ENCODE measurements at regions not wholly inside any gene's neighbourhood (a gene's known extent, or its start where the extent isn't known, plus 50 kb on each side); places are given as distances from the start of the nearest gene placed in this dataset.

DNA sequence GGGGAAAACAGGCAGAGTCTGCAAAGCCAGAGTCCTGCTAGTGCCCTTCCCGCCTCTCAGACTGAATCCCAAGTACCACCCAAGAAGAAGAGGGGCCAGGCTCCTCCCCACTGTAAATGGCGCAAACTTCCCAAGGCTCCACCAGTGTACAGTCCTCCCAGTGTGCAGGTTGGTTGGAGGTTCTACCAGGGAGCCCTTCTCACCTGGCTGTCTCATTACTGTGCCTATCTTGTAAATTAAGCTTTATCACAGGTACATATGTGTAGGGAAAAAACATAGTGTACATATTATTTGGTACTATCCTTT, 189.7 kb downstream of the FSCB start:
- Mint-ChIP-seq H3K9me3 (peaks cover 4 to 15% (median 8%) of the 10 kb centered on the region in 3 donors), H3K4me1 (no peaks in the 10 kb centered on the region), H3K27me3 (no peaks in the 10 kb centered on the region), H3K4me3 (no peak overlapping the region), H3K27ac (no peak overlapping the region), H3K36me3 (no peaks in the 10 kb centered on the region)
- Histone ChIP-seq H3K4me3 (ENCODE audit: control insufficient read depth in 1 of 2, extremely low read depth in 1 of 2, low read length in 1 of 2) (no peak overlapping the region), H3K27ac (ENCODE audit: low read length) (no peak overlapping the region), H3K9me3 (no peaks in the 10 kb centered on the region), H3K36me3 (ENCODE audit: control insufficient read depth in 2 of 2, extremely low read depth in 1 of 2, insufficient read depth in 1 of 2, low read length in 1 of 2) (no peaks in the 10 kb centered on the region), H3K4me1 (ENCODE audit: control insufficient read depth in 1 of 2, extremely low read depth in 1 of 2, insufficient read depth in 2 of 2, low read length in 2 of 2) (no peaks in the 10 kb centered on the region), H3K27me3 (replicated peaks in 1 of 2; ENCODE audit: control insufficient read depth in 2 of 2, extremely low read depth in 1 of 2, insufficient read depth in 2 of 2, low read length in 1 of 2) (no peaks in the 10 kb centered on the region)
- DNase-seq (no peak), ATAC-seq (replicated peaks in 1 of 4) (no peak)
- ChIA-PET POLR2A (no interaction called here), CTCF (no interaction called here)
- WGBS (ENCODE audit: insufficient coverage) = no CpG with 5 or more reads among the region's 2 CpGs

DNA sequence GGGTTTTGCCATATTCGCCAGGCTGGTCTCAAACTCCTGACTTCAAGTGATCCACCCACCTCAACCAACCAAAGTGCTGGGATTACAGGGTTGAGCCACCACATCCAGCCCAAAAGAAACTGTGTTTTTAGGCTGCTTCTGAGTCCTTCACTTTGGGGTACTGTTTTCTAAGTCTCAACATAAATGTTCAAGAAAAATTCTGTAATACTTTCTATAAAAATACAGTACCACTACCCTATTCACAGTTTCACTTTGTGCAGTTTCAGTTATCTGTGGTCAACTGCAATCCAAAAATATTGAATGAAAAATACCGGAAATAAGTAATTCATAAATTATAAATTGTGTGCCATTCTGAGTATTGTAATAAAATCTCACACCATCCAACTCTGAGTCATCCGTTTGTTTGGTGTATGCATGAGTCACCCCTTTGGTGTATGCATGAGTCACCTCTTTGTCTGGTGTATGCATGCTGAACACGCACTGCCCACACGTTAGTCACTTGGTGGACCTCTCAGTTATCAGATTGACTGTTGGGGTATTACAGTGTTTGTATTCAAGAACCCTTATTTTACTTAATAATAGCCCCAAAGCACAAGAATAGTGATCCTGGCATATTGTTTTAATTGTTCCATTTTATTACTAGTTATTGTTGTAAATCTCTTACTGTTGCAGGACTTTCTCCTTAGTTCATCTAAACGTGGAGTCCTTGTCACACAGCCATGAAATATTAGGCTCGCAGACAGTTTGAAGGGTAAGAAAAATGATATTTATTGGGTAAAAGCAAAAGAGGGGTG, 190.2 kb downstream of the FSCB start:
- Histone ChIP-seq H3K4me1 (ENCODE audit: control insufficient read depth in 1 of 2, extremely low read depth in 1 of 2, insufficient read depth in 2 of 2, low read length in 2 of 2) (no peaks in the 10 kb centered on the region), H3K9me3 (no peaks in the 10 kb centered on the region), H3K36me3 (ENCODE audit: control insufficient read depth in 2 of 2, extremely low read depth in 1 of 2, insufficient read depth in 1 of 2, low read length in 1 of 2) (no peaks in the 10 kb centered on the region), H3K27ac (ENCODE audit: low read length) (no peak overlapping the region), H3K27me3 (replicated peaks in 1 of 2; ENCODE audit: control insufficient read depth in 2 of 2, extremely low read depth in 1 of 2, insufficient read depth in 2 of 2, low read length in 1 of 2) (no peaks in the 10 kb centered on the region), H3K4me3 (ENCODE audit: control insufficient read depth in 1 of 2, extremely low read depth in 1 of 2, low read length in 1 of 2) (no peak overlapping the region)
- Mint-ChIP-seq H3K36me3 (no peaks in the 10 kb centered on the region), H3K4me3 (no peak overlapping the region), H3K9me3 (peaks cover 7 to 15% (median 8%) of the 10 kb centered on the region in 3 donors), H3K27ac (no peak overlapping the region), H3K27me3 (no peaks in the 10 kb centered on the region), H3K4me1 (no peaks in the 10 kb centered on the region)
- POLR2A ChIA-PET = no interaction called here
- CTCF ChIA-PET = no interaction called here
- DNase-seq = no peak
- 50% methylated on average over 1 of the region's 7 CpGs for WGBS (ENCODE audit: insufficient coverage)
- ATAC-seq (replicated peaks in 1 of 4) = no peak

DNA sequence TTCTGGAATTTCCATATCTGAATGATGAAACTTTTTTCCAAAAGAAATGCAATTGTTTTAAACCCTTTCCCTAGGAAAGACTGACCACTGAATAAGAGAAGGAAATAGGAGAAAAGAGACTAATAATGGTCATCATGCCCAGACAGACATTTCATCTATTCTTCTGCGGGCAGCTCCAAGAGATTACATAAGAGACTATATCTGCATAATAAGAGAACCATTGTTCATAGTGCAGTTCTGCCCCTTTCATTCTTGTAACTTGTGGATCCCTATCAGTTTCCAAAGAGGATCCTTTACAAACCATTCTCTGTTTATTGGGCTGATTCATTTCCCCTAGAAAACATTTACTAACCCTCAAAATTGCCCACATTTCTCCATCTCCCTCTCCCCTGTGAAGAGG, 197.8 kb downstream of the FSCB start:
- Mint-ChIP-seq H3K36me3 (no peaks in the 10 kb centered on the region), H3K4me3 (no peak overlapping the region), H3K4me1 (no peaks in the 10 kb centered on the region), H3K9me3 (peaks cover 2 to 13% (median 4%) of the 10 kb centered on the region in 3 donors), H3K27ac (no peak overlapping the region), H3K27me3 (no peaks in the 10 kb centered on the region)
- no peak for DNase-seq
- WGBS (ENCODE audit: insufficient coverage) = no CpG with 5 or more reads among the region's 1 CpG
- CTCF ChIA-PET = no interaction called here
- POLR2A ChIA-PET = interaction anchor here in 1 of 2 donors (0.6 kb wide), 1 partner anchor 852 kb away, joined by 3 read pairs; no protein-coding TSS in a partner anchor
- ATAC-seq (replicated peaks in 1 of 4) = no peak
- H3K36me3 ChIP-seq (ENCODE audit: control insufficient read depth in 2 of 2, extremely low read depth in 1 of 2, insufficient read depth in 1 of 2, low read length in 1 of 2) = no peaks in the 10 kb centered on the region
- no peaks in the 10 kb centered on the region for H3K27me3 ChIP-seq (replicated peaks in 1 of 2; ENCODE audit: control insufficient read depth in 2 of 2, extremely low read depth in 1 of 2, insufficient read depth in 2 of 2, low read length in 1 of 2)
- no peak overlapping the region for H3K27ac ChIP-seq (ENCODE audit: low read length)
- H3K9me3 ChIP-seq = no peaks in the 10 kb centered on the region
- H3K4me3 ChIP-seq (ENCODE audit: control insufficient read depth in 1 of 2, extremely low read depth in 1 of 2, low read length in 1 of 2) = no peak overlapping the region
- no peaks in the 10 kb centered on the region for H3K4me1 ChIP-seq (ENCODE audit: control insufficient read depth in 1 of 2, extremely low read depth in 1 of 2, insufficient read depth in 2 of 2, low read length in 2 of 2)

DNA sequence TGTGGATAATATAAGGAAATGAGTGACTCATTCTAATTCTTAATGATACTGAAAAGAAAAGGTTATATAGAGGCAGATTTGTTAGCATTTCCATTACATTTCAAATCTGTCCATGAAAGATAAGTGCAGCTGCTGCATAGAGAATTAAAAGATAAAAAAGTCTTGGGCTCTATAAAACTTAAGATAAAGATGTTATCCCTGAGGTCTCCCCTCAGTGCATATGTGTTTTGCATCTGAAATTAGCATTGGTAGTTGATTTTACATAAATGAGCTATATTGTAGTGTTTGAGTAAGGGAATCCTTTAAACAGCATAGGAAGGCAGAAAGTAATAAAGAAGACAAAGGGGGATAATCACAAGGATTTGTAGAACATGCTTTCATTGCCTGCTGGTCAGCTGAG, 206.2 kb downstream of the FSCB start:
- CTCF ChIA-PET = no interaction called here
- H3K4me3 Mint-ChIP-seq = no peak overlapping the region
- H3K4me1 Mint-ChIP-seq = no peaks in the 10 kb centered on the region
- no peak overlapping the region for H3K27ac Mint-ChIP-seq
- ATAC-seq (replicated peaks in 1 of 4) (no peak), DNase-seq (no peak)
- POLR2A ChIA-PET = no interaction called here
- no peak overlapping the region for H3K4me3 ChIP-seq (ENCODE audit: control insufficient read depth in 1 of 2, extremely low read depth in 1 of 2, low read length in 1 of 2)
- H3K4me1 ChIP-seq (ENCODE audit: control insufficient read depth in 1 of 2, extremely low read depth in 1 of 2, insufficient read depth in 2 of 2, low read length in 2 of 2) = no peaks in the 10 kb centered on the region
- no peaks in the 10 kb centered on the region for H3K36me3 ChIP-seq (ENCODE audit: control insufficient read depth in 2 of 2, extremely low read depth in 1 of 2, insufficient read depth in 1 of 2, low read length in 1 of 2)
- H3K27ac ChIP-seq (ENCODE audit: low read length) = no peak overlapping the region
- no peaks in the 10 kb centered on the region for H3K27me3 ChIP-seq (replicated peaks in 1 of 2; ENCODE audit: control insufficient read depth in 2 of 2, extremely low read depth in 1 of 2, insufficient read depth in 2 of 2, low read length in 1 of 2)
- H3K36me3 Mint-ChIP-seq = no peaks in the 10 kb centered on the region
- no peaks in the 10 kb centered on the region for H3K27me3 Mint-ChIP-seq
- no peaks in the 10 kb centered on the region for H3K9me3 ChIP-seq
- H3K9me3 Mint-ChIP-seq = peaks cover 12 to 18% (median 12%) of the 10 kb centered on the region in 3 donors

DNA sequence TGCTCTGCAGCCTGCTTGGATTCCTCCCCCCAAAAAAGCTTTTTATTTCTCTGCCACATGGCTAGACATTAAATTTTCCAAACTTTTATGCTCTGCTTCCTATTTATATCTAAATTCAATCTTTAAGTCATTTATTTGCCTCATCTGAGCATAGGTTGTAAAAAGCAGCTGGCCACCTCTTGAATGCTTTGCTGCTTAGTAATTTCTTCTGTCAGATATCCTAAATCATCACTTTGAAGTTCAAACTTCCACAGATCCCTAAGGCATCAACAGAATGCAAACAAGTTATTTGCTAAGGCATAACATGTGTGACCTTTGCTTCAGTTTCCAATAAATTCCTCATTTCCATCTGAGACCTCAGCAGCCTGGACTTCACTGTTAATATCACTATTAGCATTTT, 209.6 kb downstream of the FSCB start:
- H3K27ac ChIP-seq (ENCODE audit: low read length) = no peak overlapping the region
- DNase-seq (no peak), ATAC-seq (replicated peaks in 1 of 4) (no peak)
- no peaks in the 10 kb centered on the region for H3K36me3 ChIP-seq (ENCODE audit: control insufficient read depth in 2 of 2, extremely low read depth in 1 of 2, insufficient read depth in 1 of 2, low read length in 1 of 2)
- H3K4me3 ChIP-seq (ENCODE audit: control insufficient read depth in 1 of 2, extremely low read depth in 1 of 2, low read length in 1 of 2) = no peak overlapping the region
- no peaks in the 10 kb centered on the region for H3K36me3 Mint-ChIP-seq
- H3K27me3 Mint-ChIP-seq = no peaks in the 10 kb centered on the region
- no peaks in the 10 kb centered on the region for H3K4me1 Mint-ChIP-seq
- ChIA-PET CTCF (no interaction called here), POLR2A (no interaction called here)
- H3K4me3 Mint-ChIP-seq = no peak overlapping the region
- no peak overlapping the region for H3K27ac Mint-ChIP-seq
- H3K27me3 ChIP-seq (replicated peaks in 1 of 2; ENCODE audit: control insufficient read depth in 2 of 2, extremely low read depth in 1 of 2, insufficient read depth in 2 of 2, low read length in 1 of 2) = no peaks in the 10 kb centered on the region
- no peaks in the 10 kb centered on the region for H3K4me1 ChIP-seq (ENCODE audit: control insufficient read depth in 1 of 2, extremely low read depth in 1 of 2, insufficient read depth in 2 of 2, low read length in 2 of 2)
- peaks cover 16 to 22% (median 21%) of the 10 kb centered on the region in 3 donors for H3K9me3 Mint-ChIP-seq
- H3K9me3 ChIP-seq = no peaks in the 10 kb centered on the region

DNA sequence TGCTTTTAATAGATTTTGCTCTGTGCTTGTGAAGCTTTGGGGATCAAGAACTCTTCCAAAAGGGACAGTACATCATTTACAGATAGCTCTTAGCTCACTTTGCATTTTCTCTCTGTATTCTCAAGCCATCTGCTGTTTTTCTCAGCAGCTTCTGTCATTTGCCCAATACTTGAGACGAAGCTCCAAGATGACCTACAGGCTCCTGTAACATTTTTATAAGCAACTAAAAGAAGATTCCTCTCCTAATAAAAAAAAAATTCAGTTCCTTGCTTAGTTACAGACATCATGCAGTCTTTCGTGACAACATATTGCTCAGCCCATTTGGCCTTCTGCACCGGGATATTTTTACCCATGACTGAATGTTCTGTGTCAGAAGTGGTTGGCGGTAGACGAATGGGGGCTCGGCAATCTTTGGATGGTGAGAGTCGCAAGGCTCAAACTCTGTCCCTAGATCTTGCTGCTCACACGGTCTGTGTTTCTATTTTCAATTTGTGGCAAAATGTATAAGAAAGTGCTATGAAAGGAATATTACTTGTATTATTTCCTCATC, 215.6 kb downstream of the FSCB start:
- Mint-ChIP-seq H3K4me1 (no peaks in the 10 kb centered on the region), H3K9me3 (peaks cover 9 to 18% (median 14%) of the 10 kb centered on the region in 3 donors), H3K27me3 (no peaks in the 10 kb centered on the region), H3K36me3 (no peaks in the 10 kb centered on the region), H3K4me3 (no peak overlapping the region), H3K27ac (no peak overlapping the region)
- no peaks in the 10 kb centered on the region for H3K27me3 ChIP-seq (replicated peaks in 1 of 2; ENCODE audit: control insufficient read depth in 2 of 2, extremely low read depth in 1 of 2, insufficient read depth in 2 of 2, low read length in 1 of 2)
- DNase-seq (no peak), ATAC-seq (replicated peaks in 1 of 4) (no peak)
- 94% methylated on average over 4 of the region's 8 CpGs for WGBS (ENCODE audit: insufficient coverage)
- H3K9me3 ChIP-seq = peaks cover 2% of the 10 kb centered on the region
- H3K4me1 ChIP-seq (ENCODE audit: control insufficient read depth in 1 of 2, extremely low read depth in 1 of 2, insufficient read depth in 2 of 2, low read length in 2 of 2) = no peaks in the 10 kb centered on the region
- ChIA-PET CTCF (no interaction called here), POLR2A (no interaction called here)
- H3K4me3 ChIP-seq (ENCODE audit: control insufficient read depth in 1 of 2, extremely low read depth in 1 of 2, low read length in 1 of 2) = no peak overlapping the region
- H3K36me3 ChIP-seq (ENCODE audit: control insufficient read depth in 2 of 2, extremely low read depth in 1 of 2, insufficient read depth in 1 of 2, low read length in 1 of 2) = no peaks in the 10 kb centered on the region
- no peak overlapping the region for H3K27ac ChIP-seq (ENCODE audit: low read length)

DNA sequence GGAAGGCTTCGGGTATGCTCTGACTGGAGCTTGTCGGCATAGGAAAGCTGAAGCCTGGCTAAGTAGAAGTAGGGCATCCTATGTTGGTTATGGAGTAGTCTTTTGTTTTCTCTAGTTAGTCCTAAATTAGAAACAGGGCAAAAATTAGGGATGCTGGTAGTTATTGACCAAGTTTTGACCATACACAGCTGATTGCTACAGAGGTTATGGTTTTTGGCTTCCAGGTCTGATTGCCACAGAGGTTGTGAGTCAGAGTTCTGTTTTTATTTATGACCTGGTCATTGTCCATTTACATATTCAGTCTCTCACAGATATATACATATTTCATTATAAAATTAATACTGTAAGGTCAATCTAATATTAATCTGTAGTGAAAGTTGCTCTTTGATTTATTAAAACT, 219.2 kb downstream of the FSCB start:
- no peak overlapping the region for H3K27ac ChIP-seq (ENCODE audit: low read length)
- ChIA-PET POLR2A (no interaction called here), CTCF (no interaction called here)
- Mint-ChIP-seq H3K9me3 (peaks cover 0 to 4% (median 4%) of the 10 kb centered on the region in 3 donors), H3K36me3 (no peaks in the 10 kb centered on the region), H3K27ac (no peak overlapping the region), H3K4me1 (no peaks in the 10 kb centered on the region), H3K4me3 (no peak overlapping the region), H3K27me3 (no peaks in the 10 kb centered on the region)
- H3K36me3 ChIP-seq (ENCODE audit: control insufficient read depth in 2 of 2, extremely low read depth in 1 of 2, insufficient read depth in 1 of 2, low read length in 1 of 2) = no peaks in the 10 kb centered on the region
- no peaks in the 10 kb centered on the region for H3K27me3 ChIP-seq (replicated peaks in 1 of 2; ENCODE audit: control insufficient read depth in 2 of 2, extremely low read depth in 1 of 2, insufficient read depth in 2 of 2, low read length in 1 of 2)
- WGBS (ENCODE audit: insufficient coverage) = 91% methylated on average over 2 of the region's 2 CpGs
- no peak for ATAC-seq (replicated peaks in 1 of 4)
- H3K4me3 ChIP-seq (ENCODE audit: control insufficient read depth in 1 of 2, extremely low read depth in 1 of 2, low read length in 1 of 2) = no peak overlapping the region
- peaks cover 2% of the 10 kb centered on the region for H3K9me3 ChIP-seq
- no peaks in the 10 kb centered on the region for H3K4me1 ChIP-seq (ENCODE audit: control insufficient read depth in 1 of 2, extremely low read depth in 1 of 2, insufficient read depth in 2 of 2, low read length in 2 of 2)
- no peak for DNase-seq
